Activated CD8-positive, alpha-beta T cell treated with anti-CD3 and anti-CD28 coated beads for 36 hours (primary cell): ENCODE measurements at regions not wholly inside any gene's neighbourhood (a gene's known extent, or its start where the extent isn't known, plus 50 kb on each side); places are given as distances from the start of the nearest gene placed in this dataset.

Experiments used
- ATAC-seq: fragments of 200-7000 bp; cut with Tn5 transposase; one replicate; pipeline ENCODE4 v1.10.0; 2021; ENCODE audit warnings: mild to moderate bottlenecking, moderate library complexity
- CTCF ChIA-PET: fragments of 350-600 bp; sonication (Branson Sonifier 250); formaldehyde crosslinking; loops from one replicate; lab custom pipeline; 2021; ENCODE audit warnings: antibody characterized with exemption; lab: Charles Lee
- POLR2A ChIA-PET: fragments of 350-600 bp; sonication (Branson Sonifier 250); formaldehyde crosslinking; loops from one replicate; lab custom pipeline; 2021; ENCODE audit warnings: antibody characterized with exemption; lab: Charles Lee
- DNase-seq: peaks from one replicate; pipeline ENCODE4 v3.0.0-alpha.2; 2020
- H3K27ac Mint-ChIP-seq: one replicate; pipeline ENCODE4 v1.8.0; 2021; ENCODE audit warnings: mild to moderate bottlenecking, mixed read lengths
- H3K27me3 Mint-ChIP-seq: one replicate; pipeline ENCODE4 v1.8.0; 2021; ENCODE audit warnings: mixed read lengths
- H3K36me3 Mint-ChIP-seq: one replicate; pipeline ENCODE4 v1.8.0; 2021; ENCODE audit warnings: low read depth, mixed read lengths
- H3K4me1 Mint-ChIP-seq: one replicate; pipeline ENCODE4 v1.8.0; 2021; ENCODE audit warnings: low read depth, mixed read lengths
- H3K4me3 Mint-ChIP-seq: one replicate; pipeline ENCODE4 v1.8.0; 2021; ENCODE audit warnings: mild to moderate bottlenecking, moderate library complexity, mixed read lengths
- H3K9me3 Mint-ChIP-seq: one replicate; pipeline ENCODE4 v1.8.0; 2021; ENCODE audit warnings: mixed read lengths
- CTCF ChIP-seq: fragments of 200-600 bp; IDR thresholded peaks from one replicate; pipeline ENCODE4 v1.8.0; 2022; ENCODE audit warnings: antibody characterized with exemption, mild to moderate bottlenecking
- intact Hi-C: fragments of 100-400 bp; cut with micrococcal nuclease; formaldehyde crosslinking; loops from one replicate; pipeline ENCODE4 v1.10.0; 2022

GRCh38 chr5:159536646-159537045 is 206.4 kb upstream of the IL12B start:
- H3K4me1 Mint-ChIP-seq = no peaks in the 10 kb centered on the region
- ChIA-PET CTCF (interaction anchor here (0.9 kb wide), 1 partner anchor 19 kb away, joined by 3 read pairs; no protein-coding TSS in a partner anchor), POLR2A (no interaction called here)
- intact Hi-C loops = no loop called here
- no peaks in the 10 kb centered on the region for H3K9me3 Mint-ChIP-seq
- peaks cover 8% of the 10 kb centered on the region for H3K27me3 Mint-ChIP-seq
- no peak for ATAC-seq
- TF ChIP-seq CTCF = no peak
- no peak overlapping the region for H3K27ac Mint-ChIP-seq
- H3K4me3 Mint-ChIP-seq = no peak overlapping the region
- no peak for DNase-seq
- H3K36me3 Mint-ChIP-seq = no peaks in the 10 kb centered on the region

DNA sequence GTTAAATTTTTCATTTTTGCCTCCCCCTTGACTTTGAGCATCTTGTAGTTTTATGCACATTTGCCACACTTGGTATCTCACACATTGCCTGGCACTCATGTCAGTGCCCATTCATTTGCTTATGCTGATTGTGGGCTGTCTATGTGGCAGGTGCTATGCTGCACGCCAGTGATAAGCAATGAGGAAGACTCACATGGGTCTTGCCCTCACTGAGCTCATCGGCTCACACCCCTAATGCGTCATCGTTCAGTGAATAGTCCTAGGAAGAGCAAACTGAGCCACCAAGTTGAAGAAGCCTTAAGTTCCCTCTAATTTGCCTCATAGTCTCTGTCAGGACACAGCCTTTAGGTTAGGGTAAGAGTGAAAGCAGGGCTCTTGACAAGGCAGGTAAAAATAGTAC is 209.4 kb upstream of the IL12B start:
- H3K27me3 Mint-ChIP-seq = peaks cover 14% of the 10 kb centered on the region
- DNase-seq (no peak), ATAC-seq (no peak)
- H3K27ac Mint-ChIP-seq = no peak overlapping the region
- intact Hi-C loops = no loop called here
- POLR2A ChIA-PET = no interaction called here
- H3K4me3 Mint-ChIP-seq = no peak overlapping the region
- CTCF ChIA-PET = no interaction called here
- no peaks in the 10 kb centered on the region for H3K9me3 Mint-ChIP-seq
- TF ChIP-seq CTCF = no peak
- H3K4me1 Mint-ChIP-seq = no peaks in the 10 kb centered on the region
- H3K36me3 Mint-ChIP-seq = no peaks in the 10 kb centered on the region

DNA sequence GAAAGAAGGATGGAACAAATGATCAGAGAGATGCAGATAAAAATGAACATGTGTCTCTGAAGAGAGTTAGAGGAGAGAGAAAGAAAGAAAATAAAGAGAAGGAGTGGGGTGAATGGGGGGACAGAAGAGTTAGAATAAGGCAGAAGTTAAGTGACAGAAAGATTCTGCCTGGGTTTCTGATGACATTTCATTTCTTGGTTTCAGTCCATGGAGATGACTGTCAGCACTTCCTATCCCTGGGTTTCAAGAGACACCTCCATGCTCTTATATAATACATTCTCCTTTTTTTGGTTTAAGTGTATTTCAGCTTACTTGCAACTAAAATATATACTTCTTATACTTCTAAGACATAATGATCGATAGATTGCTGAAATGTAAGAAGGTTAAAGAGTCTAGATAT is 213.0 kb upstream of the IL12B start:
- DNase-seq (no peak), ATAC-seq (no peak)
- peaks cover 21% of the 10 kb centered on the region for H3K27me3 Mint-ChIP-seq
- no peak overlapping the region for H3K4me3 Mint-ChIP-seq
- no peaks in the 10 kb centered on the region for H3K9me3 Mint-ChIP-seq
- TF ChIP-seq CTCF = no peak
- no peaks in the 10 kb centered on the region for H3K4me1 Mint-ChIP-seq
- no peak overlapping the region for H3K27ac Mint-ChIP-seq
- ChIA-PET CTCF (no interaction called here), POLR2A (no interaction called here)
- no peaks in the 10 kb centered on the region for H3K36me3 Mint-ChIP-seq
- intact Hi-C loops = no loop called here

DNA sequence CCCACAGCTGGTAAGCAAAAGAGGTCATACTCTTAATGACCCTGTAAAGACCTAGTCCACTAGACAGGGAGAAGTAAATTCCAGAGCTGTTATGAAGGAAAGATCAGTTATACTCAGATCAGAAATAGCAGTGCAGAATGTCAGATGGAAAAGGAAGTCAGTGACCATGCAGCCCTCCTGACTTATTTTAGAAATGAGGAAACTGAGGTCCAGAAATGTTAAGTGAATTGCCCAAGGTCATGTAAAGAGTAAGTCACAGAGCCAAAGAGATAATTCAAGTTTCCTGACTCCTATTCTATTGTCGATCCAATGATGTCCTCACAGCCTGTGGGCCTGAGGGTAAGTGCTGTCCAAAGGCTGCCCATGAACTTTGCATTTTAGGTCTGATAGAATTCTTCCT is 214.9 kb upstream of the IL12B start:
- intact Hi-C loops = no loop called here
- no peak for TF ChIP-seq CTCF
- H3K27ac Mint-ChIP-seq = no peak overlapping the region
- no peaks in the 10 kb centered on the region for H3K36me3 Mint-ChIP-seq
- no peaks in the 10 kb centered on the region for H3K9me3 Mint-ChIP-seq
- ChIA-PET POLR2A (no interaction called here), CTCF (no interaction called here)
- no peak for ATAC-seq
- no peaks in the 10 kb centered on the region for H3K4me1 Mint-ChIP-seq
- no peak for DNase-seq
- peaks cover 22% of the 10 kb centered on the region for H3K27me3 Mint-ChIP-seq
- no peak overlapping the region for H3K4me3 Mint-ChIP-seq

DNA sequence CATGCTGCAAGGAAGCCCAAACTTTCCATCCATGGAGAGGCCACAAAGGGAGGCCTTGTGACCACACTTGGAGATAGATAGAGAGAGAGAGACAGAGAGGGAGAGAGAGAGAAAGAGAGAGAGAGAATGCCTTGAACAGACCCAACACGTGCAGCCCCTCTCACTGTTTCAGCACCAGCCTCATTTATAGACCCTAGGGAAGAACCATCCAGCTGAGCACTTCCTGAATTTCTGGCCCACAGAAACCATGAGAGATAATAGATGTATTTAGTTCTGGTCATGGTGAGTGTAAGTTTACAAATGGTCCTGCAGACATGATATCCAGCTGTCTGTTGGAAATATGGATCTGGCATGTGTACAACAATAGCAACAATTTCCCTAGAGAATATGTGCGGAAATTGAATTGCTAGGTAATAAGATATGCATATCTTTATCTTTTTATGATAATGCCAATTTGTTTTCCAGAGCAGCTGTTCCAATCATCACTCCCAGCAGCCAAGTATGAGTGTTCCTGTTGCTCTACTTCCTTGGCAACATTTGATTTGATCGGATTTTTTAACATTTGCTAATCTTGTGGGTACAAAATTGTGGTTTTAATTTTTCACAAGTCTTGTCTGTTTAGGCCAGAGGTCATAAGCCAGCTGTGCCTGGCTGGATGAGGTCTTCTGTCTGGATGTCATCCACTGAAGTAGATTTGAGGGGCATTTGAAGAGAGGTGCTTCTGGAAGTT is 217.3 kb upstream of the IL12B start:
- Mint-ChIP-seq H3K4me3 (no peak overlapping the region), H3K9me3 (no peaks in the 10 kb centered on the region), H3K36me3 (no peaks in the 10 kb centered on the region), H3K27me3 (peaks cover 14% of the 10 kb centered on the region), H3K4me1 (no peaks in the 10 kb centered on the region), H3K27ac (no peak overlapping the region)
- DNase-seq (no peak), ATAC-seq (no peak)
- TF ChIP-seq CTCF = no peak
- intact Hi-C loops = no loop called here
- ChIA-PET POLR2A (no interaction called here), CTCF (no interaction called here)
